Right lobe of liver (tissue), 6 donors: ENCODE measurements at regions not wholly inside any gene's neighbourhood (a gene's known extent, or its start where the extent isn't known, plus 50 kb on each side); places are given as distances from the start of the nearest gene placed in this dataset.

Source experiments
- ATAC-seq, 4 donors: fragments of 200-7000 bp; cut with Tn5 transposase; one replicate each; pipeline ENCODE4 v1.9.1; 2020; ENCODE audit warnings: mild to moderate bottlenecking in 4 of 4, moderate library complexity in 4 of 4
- DNase-seq, 3 donors: peaks; one replicate each; pipeline ENCODE4 v3.0.0-alpha.2; 2020
- H3K27ac ChIP-seq, 3 donors: fragments of 200-600 bp; one replicate each; pipeline ENCODE4 v1.8.0; 2022
- H3K27me3 ChIP-seq, 2 donors: fragments of 200-600 bp; one replicate each; pipeline ENCODE4 v1.8.0; 2022
- H3K36me3 ChIP-seq, 4 donors: fragments of 200-600 bp; sonication (generic) in 1 of 4; one replicate each; pipeline versions ENCODE4 v1.5.1 to v1.8.0; 2017 to 2022; ENCODE audit warnings: control low read depth in 1 of 4
- H3K4me1 ChIP-seq, 4 donors: fragments of 200-600 bp; sonication (generic) in 1 of 4; one replicate each; pipeline versions ENCODE4 v1.5.1 to v1.8.0; 2017 to 2022; ENCODE audit warnings: control low read depth in 1 of 4
- H3K4me3 ChIP-seq, 3 donors: fragments of 200-600 bp; one replicate each; pipeline ENCODE4 v1.8.0; 2022
- H3K9me3 ChIP-seq, 4 donors: fragments of 200-600 bp; sonication (generic) in 1 of 4; one replicate each; pipeline versions ENCODE4 v1.5.1 to v1.8.0; 2017 to 2022; ENCODE audit warnings: control low read depth in 1 of 4
- CTCF ChIP-seq, 4 donors: fragments of 200-600 bp in 3 of 4; fragments of 450-650 bp in 1 of 4; IDR thresholded peaks; one replicate each; pipeline versions ENCODE4 v1.5.1 to v1.8.0; 2016 to 2022; ENCODE audit warnings: antibody characterized with exemption in 4 of 4, mild to moderate bottlenecking in 2 of 4
- POLR2A ChIP-seq: fragments of 450-650 bp; IDR thresholded peaks from one replicate; pipeline ENCODE4 v1.6.1; 2017; ENCODE audit warnings: antibody characterized with exemption, mild to moderate bottlenecking
- WGBS: methylation state at CpG from one replicate; pipeline ENCODE4 v1.1.6; 2018; ENCODE audit warnings: low coverage, low lambda C conversion rate; ENCODE audit not compliant: insufficient coverage; ENCODE audit errors: missing lambda C conversion rate; 5-methylcytosine and 5-hydroxymethylcytosine counted together
- intact Hi-C, 2 donors: fragments of 100-400 bp; cut with DNase I; formaldehyde crosslinking; loops; one replicate each; pipeline versions ENCODE4 v1.11.2 to v1.14.1; 2022
- donor health status: DM: no; HTN: yes; CAD: no.
- donor health status: DM: no; HTN: no; CAD: no.
- donor health status: DM: no; HTN: no; CAD: no.
- donor health status: DM: no; HTN: yes; CAD: no.
- donor health status: DM: no; HTN: yes; CAD: no.

- WGBS = 78% methylated on average over 2 of the region's 2 CpGs
Observed at GRCh38 chr5:155480731-155481131, 467.2 kb downstream of the KIF4B start.

GRCh38 chr5:155481182-155481581 lies 467.6 kb downstream of the KIF4B start:
- ATAC-seq (no peak), DNase-seq (no peak)
- WGBS = 27% methylated on average over 1 of the region's 1 CpG
- intact Hi-C loops = no loop called here
- Histone ChIP-seq H3K4me1 (no peaks in the 10 kb centered on the region), H3K27me3 (no peaks in the 10 kb centered on the region), H3K27ac (no peak overlapping the region), H3K4me3 (no peak overlapping the region), H3K9me3 (no peaks in the 10 kb centered on the region), H3K36me3 (no peaks in the 10 kb centered on the region)
- TF ChIP-seq POLR2A (no peak), CTCF (IDR thresholded peaks at IDR 0.05) (no peak)

More at GRCh38 chr5:155480731-155481131, 467.2 kb downstream of the KIF4B start:
- intact Hi-C loops = no loop called here
- no peak for DNase-seq
- Histone ChIP-seq H3K27me3 (no peaks in the 10 kb centered on the region), H3K27ac (no peak overlapping the region), H3K4me1 (no peaks in the 10 kb centered on the region), H3K36me3 (no peaks in the 10 kb centered on the region), H3K9me3 (no peaks in the 10 kb centered on the region), H3K4me3 (no peak overlapping the region)
- no peak for ATAC-seq
- TF ChIP-seq POLR2A (no peak), CTCF (IDR thresholded peaks at IDR 0.05) (no peak)

- Histone ChIP-seq H3K36me3 (no peaks in the 10 kb centered on the region), H3K27me3 (no peaks in the 10 kb centered on the region), H3K9me3 (no peaks in the 10 kb centered on the region), H3K4me3 (no peak overlapping the region), H3K27ac (no peak overlapping the region), H3K4me1 (no peaks in the 10 kb centered on the region)
- TF ChIP-seq POLR2A (no peak), CTCF (IDR thresholded peaks at IDR 0.05) (no peak)
- intact Hi-C loops = no loop called here
- peak in 2 of 4 donors; percentile 18 to 67 for ATAC-seq
- no peak for DNase-seq
Observed at GRCh38 chr5:155482428-155482827, 468.9 kb downstream of the KIF4B start.

GRCh38 chr5:155485386-155485785 lies 471.8 kb downstream of the KIF4B start:
- Histone ChIP-seq H3K27ac (no peak overlapping the region), H3K9me3 (no peaks in the 10 kb centered on the region), H3K27me3 (no peaks in the 10 kb centered on the region), H3K4me3 (no peak overlapping the region), H3K4me1 (peaks cover 0 to 7% (median 2%) of the 10 kb centered on the region in 4 donors), H3K36me3 (no peaks in the 10 kb centered on the region)
- intact Hi-C loops = no loop called here
- no peak for DNase-seq
- TF ChIP-seq CTCF (IDR thresholded peaks at IDR 0.05) (no peak), POLR2A (no peak)
- no peak for ATAC-seq
- WGBS = 42% methylated on average over 1 of the region's 2 CpGs

- no peaks in the 10 kb centered on the region for H3K9me3 ChIP-seq
- peaks cover 0 to 8% (median 4%) of the 10 kb centered on the region in 4 donors for H3K4me1 ChIP-seq
- no peaks in the 10 kb centered on the region for H3K27me3 ChIP-seq
- peak in 1 of 3 donors; percentile 46 for DNase-seq
- no peaks in the 10 kb centered on the region for H3K36me3 ChIP-seq
- H3K27ac ChIP-seq = peak overlapping the region in 1 of 3 donors; percentile 27
- peak; percentile 92 to 100 (median 96) for ATAC-seq
- no peak for TF ChIP-seq CTCF (IDR thresholded peaks at IDR 0.05)
- no peak for TF ChIP-seq POLR2A
- H3K4me3 ChIP-seq = no peak overlapping the region
- intact Hi-C loops = no loop called here
Observed at GRCh38 chr5:155489949-155490348, 476.4 kb downstream of the KIF4B start.
